Fibroblast of lung (primary cell): ENCODE measurements at regions not wholly inside any gene's neighbourhood (a gene's known extent, or its start where the extent isn't known, plus 50 kb on each side); places are given as distances from the start of the nearest gene placed in this dataset.

Source experiments
- EZH2 ChIP-seq: IDR thresholded peaks from 2 replicates; pipeline ENCODE4 v1.5.1; 2012; ENCODE audit warnings: low read length, control low read depth, mild to moderate bottlenecking; ENCODE audit errors: missing control alignments
- TF ChIP-seq, protein P1 (sequence below), 2 donors: IDR thresholded peaks in 1 of 2; conservative IDR thresholded peaks in 1 of 2; 1 replicate in 1 of 2; 2 replicates in 1 of 2; pipeline ENCODE4 v1.5.1; 2011 to 2012; ENCODE audit warnings: low read length in 2 of 2, control low read depth in 1 of 2, inconsistent platforms in 1 of 2, low read depth in 1 of 2, mild to moderate bottlenecking in 1 of 2

DNA sequence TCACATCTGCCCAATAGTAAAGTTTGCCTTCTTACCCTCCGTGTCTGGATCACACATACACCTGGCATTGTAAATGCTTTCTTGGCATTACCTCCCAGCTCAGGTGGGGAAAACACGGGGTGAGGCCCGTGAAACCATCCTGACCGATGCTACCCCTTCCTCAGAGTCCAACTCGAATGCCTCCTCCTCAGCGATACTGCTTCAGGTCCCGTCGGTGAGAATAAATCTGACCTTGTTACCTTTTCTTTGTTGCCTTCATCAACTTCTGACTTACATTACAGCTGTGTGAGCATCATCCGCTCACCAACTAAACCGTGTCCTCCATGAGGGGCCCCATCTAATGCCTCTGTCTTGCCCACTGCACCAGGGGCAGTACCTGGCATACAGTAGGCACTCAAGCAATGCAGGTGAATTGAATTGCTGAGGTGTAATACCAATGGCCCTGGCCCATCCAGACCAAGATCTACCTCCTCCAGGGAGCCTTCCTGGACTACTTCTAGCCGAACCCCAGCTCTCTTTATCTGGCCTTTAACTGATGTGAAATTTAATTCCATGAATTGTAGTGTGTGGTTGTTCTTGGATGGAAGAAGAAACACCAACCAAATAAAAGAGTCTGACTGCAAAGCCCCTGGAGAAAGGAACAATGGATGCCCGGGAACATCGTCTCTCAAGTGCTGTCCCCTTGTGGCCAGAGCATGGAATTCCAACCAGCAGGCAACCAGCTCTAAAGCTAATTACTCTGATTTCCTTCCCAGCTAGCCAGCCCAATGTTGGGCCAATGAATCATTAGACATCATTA is 141.5 kb downstream of the ANKRD60 start:
- TF ChIP-seq, protein P1, sequence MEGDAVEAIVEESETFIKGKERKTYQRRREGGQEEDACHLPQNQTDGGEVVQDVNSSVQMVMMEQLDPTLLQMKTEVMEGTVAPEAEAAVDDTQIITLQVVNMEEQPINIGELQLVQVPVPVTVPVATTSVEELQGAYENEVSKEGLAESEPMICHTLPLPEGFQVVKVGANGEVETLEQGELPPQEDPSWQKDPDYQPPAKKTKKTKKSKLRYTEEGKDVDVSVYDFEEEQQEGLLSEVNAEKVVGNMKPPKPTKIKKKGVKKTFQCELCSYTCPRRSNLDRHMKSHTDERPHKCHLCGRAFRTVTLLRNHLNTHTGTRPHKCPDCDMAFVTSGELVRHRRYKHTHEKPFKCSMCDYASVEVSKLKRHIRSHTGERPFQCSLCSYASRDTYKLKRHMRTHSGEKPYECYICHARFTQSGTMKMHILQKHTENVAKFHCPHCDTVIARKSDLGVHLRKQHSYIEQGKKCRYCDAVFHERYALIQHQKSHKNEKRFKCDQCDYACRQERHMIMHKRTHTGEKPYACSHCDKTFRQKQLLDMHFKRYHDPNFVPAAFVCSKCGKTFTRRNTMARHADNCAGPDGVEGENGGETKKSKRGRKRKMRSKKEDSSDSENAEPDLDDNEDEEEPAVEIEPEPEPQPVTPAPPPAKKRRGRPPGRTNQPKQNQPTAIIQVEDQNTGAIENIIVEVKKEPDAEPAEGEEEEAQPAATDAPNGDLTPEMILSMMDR (conservative IDR thresholded peaks at IDR 0.05 in 1 of 2, IDR thresholded peaks at IDR 0.05 in 1 of 2; ENCODE audit: low read depth in 1 of 2, low read length in 2 of 2): peak; percentile 85 to 87
- TF ChIP-seq EZH2: no peak
